Lung (tissue), 11 donors: ENCODE measurements at regions not wholly inside any gene's neighbourhood (a gene's known extent, or its start where the extent isn't known, plus 50 kb on each side); places are given as distances from the start of the nearest gene placed in this dataset.

Source experiments
- ATAC-seq: fragments of 200-7000 bp; cut with Tn5 transposase; one replicate; pipeline ENCODE4 v1.9.1; 2020; ENCODE audit warnings: moderate number of reproducible peaks; ENCODE audit not compliant: insufficient read depth, low FRiP score
- DNase-seq, 3 donors: peaks; one replicate each; pipeline ENCODE4 v3.0.0-alpha.2; 2013 to 2017
- H3K27ac ChIP-seq, 2 donors: one replicate each; pipeline ENCODE4 v1.5.1; 2013; ENCODE audit warnings: mild to moderate bottlenecking in 2 of 2, moderate library complexity in 2 of 2, control low read depth in 1 of 2, inconsistent platforms in 1 of 2, low read depth in 1 of 2, low read length in 1 of 2
- H3K27me3 ChIP-seq, 3 donors: one replicate each; pipeline ENCODE4 v1.5.1; 2013; ENCODE audit warnings: low read length in 2 of 3; ENCODE audit not compliant: control insufficient read depth in 3 of 3, insufficient read depth in 3 of 3
- H3K36me3 ChIP-seq, 4 donors: one replicate each; pipeline ENCODE4 v1.5.1; 2013; ENCODE audit warnings: low read length in 4 of 4, mild to moderate bottlenecking in 1 of 4, moderate library complexity in 1 of 4; ENCODE audit not compliant: control insufficient read depth in 4 of 4, insufficient read depth in 4 of 4
- H3K4me1 ChIP-seq, 5 donors: one replicate each; pipeline ENCODE4 v1.5.1; 2013; ENCODE audit warnings: low read length in 5 of 5, mild to moderate bottlenecking in 2 of 5, moderate library complexity in 1 of 5; ENCODE audit not compliant: control insufficient read depth in 5 of 5, insufficient read depth in 5 of 5
- H3K4me3 ChIP-seq: one replicate; pipeline ENCODE4 v1.5.1; 2013; ENCODE audit warnings: mild to moderate bottlenecking, control low read depth, moderate library complexity
- H3K9ac ChIP-seq, 2 donors: one replicate each; pipeline ENCODE4 v1.5.1; 2013; ENCODE audit warnings: low read length in 2 of 2, control low read depth in 1 of 2; ENCODE audit not compliant: insufficient read depth in 1 of 2
- H3K9me3 ChIP-seq, 4 donors: one replicate each; pipeline ENCODE4 v1.5.1; 2013; ENCODE audit warnings: low read length in 3 of 4, mild to moderate bottlenecking in 1 of 4, moderate library complexity in 1 of 4; ENCODE audit not compliant: control insufficient read depth in 4 of 4, insufficient read depth in 3 of 4
- CTCF ChIP-seq: IDR thresholded peaks from 2 replicates; pipeline ENCODE4 v1.5.1; 2012; ENCODE audit warnings: mild to moderate bottlenecking; ENCODE audit errors: control extremely low read depth, extremely low read depth
- WGBS, 2 donors: extraction: QIAGEN DNeasy Blood & Tissue Kit; methylation state at CpG; one replicate each; pipeline ENCODE4 v1.1.7; 2013; 5-methylcytosine and 5-hydroxymethylcytosine counted together
- donor health status: control.
- donor health status: control.
- donor health status: Bipolar disorder and iron deficiency.
- donor health status: healthy.
- donor health status: DM: yes; HTN: yes; CAD: no.

GRCh38 chr5:129382921-129383672, 77.0 kb upstream of the ADAMTS19 start:
- 60 to 81% methylated on average over 1 of the region's 1 CpG for WGBS, 2 donors
- H3K27ac ChIP-seq: no peak overlapping the region
- no peaks in the 10 kb centered on the region for H3K27me3 ChIP-seq
- H3K4me3 ChIP-seq: no peak overlapping the region
- H3K4me1 ChIP-seq: no peaks in the 10 kb centered on the region
- no peak overlapping the region for H3K9ac ChIP-seq
- ATAC-seq: no peak
- no peak for DNase-seq
- no peak for TF ChIP-seq CTCF
- H3K36me3 ChIP-seq: no peaks in the 10 kb centered on the region
- H3K9me3 ChIP-seq: no peaks in the 10 kb centered on the region

- H3K4me3 ChIP-seq: no peak overlapping the region
- no peaks in the 10 kb centered on the region for H3K9me3 ChIP-seq
- H3K9ac ChIP-seq: no peak overlapping the region
- H3K36me3 ChIP-seq: no peaks in the 10 kb centered on the region
- no peak for DNase-seq
- ATAC-seq: no peak
- no peak for TF ChIP-seq CTCF
- no peaks in the 10 kb centered on the region for H3K27me3 ChIP-seq
- H3K4me1 ChIP-seq: no peaks in the 10 kb centered on the region
- 67 to 82% methylated on average over 4 of the region's 4 CpGs for WGBS, 2 donors
- no peak overlapping the region for H3K27ac ChIP-seq
Measured at GRCh38 chr5:129384193-129384592, 75.9 kb upstream of the ADAMTS19 start.

GRCh38 chr5:129384736-129385135, 75.4 kb upstream of the ADAMTS19 start:
- no peak overlapping the region for H3K9ac ChIP-seq
- H3K36me3 ChIP-seq: no peaks in the 10 kb centered on the region
- WGBS, 2 donors: 65 to 76% methylated on average over 1 of the region's 1 CpG
- H3K27ac ChIP-seq: no peak overlapping the region
- peaks cover 0 to 2% (median 0%) of the 10 kb centered on the region in 3 donors for H3K27me3 ChIP-seq
- TF ChIP-seq CTCF: no peak
- no peak for DNase-seq
- ATAC-seq: no peak
- no peaks in the 10 kb centered on the region for H3K9me3 ChIP-seq
- no peak overlapping the region for H3K4me3 ChIP-seq
- no peaks in the 10 kb centered on the region for H3K4me1 ChIP-seq

GRCh38 chr5:129387944-129388343, 72.2 kb upstream of the ADAMTS19 start:
- H3K4me1 ChIP-seq: no peaks in the 10 kb centered on the region

More at GRCh38 chr5:129387944-129388343, 72.2 kb upstream of the ADAMTS19 start:
- ATAC-seq: no peak
- WGBS, 2 donors: 82 to 85% methylated on average over 2 of the region's 2 CpGs
- no peak overlapping the region for H3K9ac ChIP-seq
- H3K4me3 ChIP-seq: no peak overlapping the region
- no peak overlapping the region for H3K27ac ChIP-seq
- peaks cover 0 to 2% (median 0%) of the 10 kb centered on the region in 3 donors for H3K27me3 ChIP-seq
- no peak for TF ChIP-seq CTCF
- no peaks in the 10 kb centered on the region for H3K36me3 ChIP-seq
- peak in 1 of 3 donors; percentile 39 for DNase-seq
- H3K9me3 ChIP-seq: no peaks in the 10 kb centered on the region
